HG02798 (cell line): ENCODE measurements at regions not wholly inside any gene's neighbourhood (a gene's known extent, or its start where the extent isn't known, plus 50 kb on each side); places are given as distances from the start of the nearest gene placed in this dataset.

ENCODE experiments used
- ATAC-seq: cut with Tn5 transposase; IDR thresholded peaks from one replicate; pipeline ENCODE4 v1.9.1; 2021; ENCODE audit warnings: mild to moderate bottlenecking; ENCODE audit not compliant: unreplicated experiment, poor library complexity

GRCh38 chr7:67791918-67792317 lies 795.3 kb downstream of the TYW1 start:
- no peak for ATAC-seq

GRCh38 chr7:67794544-67794943 lies 797.9 kb downstream of the TYW1 start:
- no peak for ATAC-seq

- no peak for ATAC-seq
Observed at GRCh38 chr7:67803789-67804188, 807.2 kb downstream of the TYW1 start.

- no peak for ATAC-seq
Observed at GRCh38 chr7:67805921-67806471, 809.4 kb downstream of the TYW1 start.

- no peak for ATAC-seq
Observed at GRCh38 chr7:67807826-67808225, 811.2 kb downstream of the TYW1 start.

- no peak for ATAC-seq
Observed at GRCh38 chr7:67809586-67809985, 813.0 kb downstream of the TYW1 start.

- ATAC-seq, result no peak
Observed at GRCh38 chr7:67813621-67814292, 817.1 kb downstream of the TYW1 start.

GRCh38 chr7:67817481-67817880 lies 820.8 kb downstream of the TYW1 start:
- no peak for ATAC-seq

GRCh38 chr7:67821116-67821515 lies 824.5 kb downstream of the TYW1 start:
- no peak for ATAC-seq

GRCh38 chr7:67823345-67823744 lies 826.7 kb downstream of the TYW1 start:
- ATAC-seq, result no peak

GRCh38 chr7:67825356-67825755 lies 828.7 kb downstream of the TYW1 start:
- no peak for ATAC-seq

GRCh38 chr7:67841896-67842295 lies 845.3 kb downstream of the TYW1 start:
- ATAC-seq, result no peak

- ATAC-seq, result no peak
Observed at GRCh38 chr7:67842571-67842970, 845.9 kb downstream of the TYW1 start.

GRCh38 chr7:67843001-67843565 lies 846.5 kb downstream of the TYW1 start:
- no peak for ATAC-seq

GRCh38 chr7:67843615-67844014 lies 847.0 kb downstream of the TYW1 start:
- ATAC-seq, result no peak

- no peak for ATAC-seq
Observed at GRCh38 chr7:67847092-67847787, 850.6 kb downstream of the TYW1 start.

GRCh38 chr7:67854221-67855178 lies 857.9 kb downstream of the TYW1 start:
- ATAC-seq, result no peak

GRCh38 chr7:67855322-67855721 lies 858.7 kb downstream of the TYW1 start:
- ATAC-seq, result no peak

- ATAC-seq, result no peak
Observed at GRCh38 chr7:67856046-67856445, 859.4 kb downstream of the TYW1 start.

GRCh38 chr7:67857698-67858097 lies 861.1 kb downstream of the TYW1 start:
- ATAC-seq, result no peak
